Dendritic cell treated with granulocyte-macrophage colony-stimulating factor and Interleukin-4, amounts not matched to agents 40 ng/mL and 50 ng/mL, for 4 days (primary cell): ENCODE measurements at regions not wholly inside any gene's neighbourhood (a gene's known extent, or its start where the extent isn't known, plus 50 kb on each side); places are given as distances from the start of the nearest gene placed in this dataset.
A peak's percentile ranks its signal among the peaks of the same experiment; 100 is the strongest.

Experiments
- H3K27ac Mint-ChIP-seq: one replicate; pipeline ENCODE4 v1.8.0; 2022; ENCODE audit warnings: mild to moderate bottlenecking, mixed read lengths
- H3K27me3 Mint-ChIP-seq: one replicate; pipeline ENCODE4 v1.8.0; 2022; ENCODE audit warnings: mild to moderate bottlenecking, mixed read lengths
- H3K36me3 Mint-ChIP-seq: one replicate; pipeline ENCODE4 v1.8.0; 2022; ENCODE audit warnings: low read depth, mixed read lengths
- H3K4me1 Mint-ChIP-seq: one replicate; pipeline ENCODE4 v1.8.0; 2022; ENCODE audit warnings: low read depth, mixed read lengths
- H3K4me3 Mint-ChIP-seq: one replicate; pipeline ENCODE4 v1.8.0; 2022; ENCODE audit warnings: mild to moderate bottlenecking, moderate library complexity, mixed read lengths
- H3K9me3 Mint-ChIP-seq: one replicate; pipeline ENCODE4 v1.8.0; 2022; ENCODE audit warnings: mixed read lengths
- intact Hi-C: fragments of 100-400 bp; cut with micrococcal nuclease; formaldehyde crosslinking; loops from one replicate; pipeline ENCODE4 v1.15.0; 2022

GRCh38 chr10:62658516-62658915 is 146.0 kb upstream of the ADO start:
- peaks cover 56% of the 10 kb centered on the region for H3K4me1 Mint-ChIP-seq
- intact Hi-C loops, result no loop called here
- H3K27ac Mint-ChIP-seq, result no peak overlapping the region

GRCh38 chr10:62661143-62661542 is 143.4 kb upstream of the ADO start:
- no peak overlapping the region for H3K27ac Mint-ChIP-seq
- intact Hi-C loops, result no loop called here
- H3K9me3 Mint-ChIP-seq, result no peaks in the 10 kb centered on the region
- peaks cover 6% of the 10 kb centered on the region for H3K27me3 Mint-ChIP-seq
- no peak overlapping the region for H3K4me3 Mint-ChIP-seq
- H3K4me1 Mint-ChIP-seq, result peaks cover 60% of the 10 kb centered on the region
- no peaks in the 10 kb centered on the region for H3K36me3 Mint-ChIP-seq

More at GRCh38 chr10:62658516-62658915, 146.0 kb upstream of the ADO start:
- Mint-ChIP-seq H3K27me3 (peaks cover 3% of the 10 kb centered on the region), H3K36me3 (no peaks in the 10 kb centered on the region), H3K9me3 (peaks cover 8% of the 10 kb centered on the region), H3K4me3 (no peak overlapping the region)

GRCh38 chr10:62662486-62662885 is 142.0 kb upstream of the ADO start:
- Mint-ChIP-seq H3K27me3 (peaks cover 6% of the 10 kb centered on the region), H3K9me3 (no peaks in the 10 kb centered on the region), H3K4me3 (no peak overlapping the region), H3K4me1 (peaks cover 67% of the 10 kb centered on the region), H3K27ac (no peak overlapping the region), H3K36me3 (no peaks in the 10 kb centered on the region)
- intact Hi-C loops, result no loop called here

- H3K4me1 Mint-ChIP-seq, result peaks cover 83% of the 10 kb centered on the region
- intact Hi-C loops, result no loop called here
- no peaks in the 10 kb centered on the region for H3K36me3 Mint-ChIP-seq
- peaks cover 4% of the 10 kb centered on the region for H3K27me3 Mint-ChIP-seq
- no peaks in the 10 kb centered on the region for H3K9me3 Mint-ChIP-seq
- H3K4me3 Mint-ChIP-seq, result no peak overlapping the region
- peak overlapping the region; percentile 70 for H3K27ac Mint-ChIP-seq
Observed at GRCh38 chr10:62665771-62666170, 138.7 kb upstream of the ADO start.

- no peaks in the 10 kb centered on the region for H3K36me3 Mint-ChIP-seq
- no peaks in the 10 kb centered on the region for H3K9me3 Mint-ChIP-seq
- intact Hi-C loops, result no loop called here
- peaks cover 86% of the 10 kb centered on the region for H3K4me1 Mint-ChIP-seq
- no peak overlapping the region for H3K4me3 Mint-ChIP-seq
- H3K27ac Mint-ChIP-seq, result peak overlapping the region; percentile 70
- H3K27me3 Mint-ChIP-seq, result peaks cover 4% of the 10 kb centered on the region
Observed at GRCh38 chr10:62666275-62666674, 138.2 kb upstream of the ADO start.

GRCh38 chr10:62669341-62669740 is 135.2 kb upstream of the ADO start:
- H3K9me3 Mint-ChIP-seq, result no peaks in the 10 kb centered on the region
- no peak overlapping the region for H3K4me3 Mint-ChIP-seq
- H3K36me3 Mint-ChIP-seq, result no peaks in the 10 kb centered on the region
- peaks cover 2% of the 10 kb centered on the region for H3K27me3 Mint-ChIP-seq
- intact Hi-C loops, result no loop called here
- H3K4me1 Mint-ChIP-seq, result peaks cover 58% of the 10 kb centered on the region
- no peak overlapping the region for H3K27ac Mint-ChIP-seq

- Mint-ChIP-seq H3K9me3 (no peaks in the 10 kb centered on the region), H3K36me3 (no peaks in the 10 kb centered on the region), H3K4me1 (peaks cover 48% of the 10 kb centered on the region), H3K27ac (no peak overlapping the region), H3K27me3 (no peaks in the 10 kb centered on the region), H3K4me3 (no peak overlapping the region)
- intact Hi-C loops, result loop anchor here (2.0 kb wide), 1 partner anchor 14 kb away; no protein-coding TSS in a partner anchor
Observed at GRCh38 chr10:62671104-62671503, 133.4 kb upstream of the ADO start.

GRCh38 chr10:62681211-62681940 is 123.1 kb upstream of the ADO start:
- Mint-ChIP-seq H3K27me3 (no peaks in the 10 kb centered on the region), H3K4me1 (peaks cover 45% of the 10 kb centered on the region), H3K4me3 (no peak overlapping the region)

GRCh38 chr10:62684911-62685310 is 119.6 kb upstream of the ADO start:
- Mint-ChIP-seq H3K36me3 (no peaks in the 10 kb centered on the region), H3K27me3 (no peaks in the 10 kb centered on the region), H3K4me3 (no peak overlapping the region), H3K9me3 (no peaks in the 10 kb centered on the region), H3K4me1 (peaks cover 67% of the 10 kb centered on the region), H3K27ac (peak overlapping the region; percentile 5)
- intact Hi-C loops, result loop anchor here (2.0 kb wide), 1 partner anchor 14 kb away; no protein-coding TSS in a partner anchor

More at GRCh38 chr10:62681211-62681940, 123.1 kb upstream of the ADO start:
- Mint-ChIP-seq H3K27ac (peak overlapping the region; percentile 41), H3K36me3 (no peaks in the 10 kb centered on the region), H3K9me3 (peaks cover 8% of the 10 kb centered on the region)
- intact Hi-C loops, result no loop called here

- H3K4me1 Mint-ChIP-seq, result peaks cover 75% of the 10 kb centered on the region
- intact Hi-C loops, result no loop called here
Observed at GRCh38 chr10:62687230-62687748, 117.2 kb upstream of the ADO start.

GRCh38 chr10:62688971-62689700 is 115.4 kb upstream of the ADO start:
- Mint-ChIP-seq H3K27me3 (no peaks in the 10 kb centered on the region), H3K4me1 (peaks cover 73% of the 10 kb centered on the region), H3K27ac (peak overlapping the region; percentile 68), H3K9me3 (no peaks in the 10 kb centered on the region), H3K36me3 (no peaks in the 10 kb centered on the region), H3K4me3 (peak overlapping the region; percentile 26)
- intact Hi-C loops, result no loop called here

More at GRCh38 chr10:62687230-62687748, 117.2 kb upstream of the ADO start:
- H3K9me3 Mint-ChIP-seq, result no peaks in the 10 kb centered on the region
- no peaks in the 10 kb centered on the region for H3K27me3 Mint-ChIP-seq
- no peak overlapping the region for H3K27ac Mint-ChIP-seq
- H3K36me3 Mint-ChIP-seq, result no peaks in the 10 kb centered on the region
- H3K4me3 Mint-ChIP-seq, result no peak overlapping the region

GRCh38 chr10:62689712-62690111 is 114.8 kb upstream of the ADO start:
- Mint-ChIP-seq H3K4me3 (peak overlapping the region; percentile 50), H3K27ac (peak overlapping the region; percentile 68), H3K27me3 (no peaks in the 10 kb centered on the region), H3K36me3 (no peaks in the 10 kb centered on the region), H3K9me3 (no peaks in the 10 kb centered on the region), H3K4me1 (peaks cover 67% of the 10 kb centered on the region)
- intact Hi-C loops, result loop anchor here (5.0 to 10.0 kb wide), 3 partner anchors 45 to 75 kb away; no protein-coding TSS in a partner anchor

GRCh38 chr10:62690703-62691102 is 113.8 kb upstream of the ADO start:
- Mint-ChIP-seq H3K36me3 (no peaks in the 10 kb centered on the region), H3K27me3 (no peaks in the 10 kb centered on the region), H3K27ac (peak overlapping the region; percentile 80), H3K4me3 (no peak overlapping the region), H3K9me3 (no peaks in the 10 kb centered on the region), H3K4me1 (peaks cover 60% of the 10 kb centered on the region)
- intact Hi-C loops, result loop anchor here (5.0 to 10.0 kb wide), 3 partner anchors 46 to 76 kb away; no protein-coding TSS in a partner anchor

GRCh38 chr10:62691336-62691735 is 113.2 kb upstream of the ADO start:
- H3K9me3 Mint-ChIP-seq, result no peaks in the 10 kb centered on the region
- H3K4me3 Mint-ChIP-seq, result peak overlapping the region; percentile 60
- H3K27me3 Mint-ChIP-seq, result no peaks in the 10 kb centered on the region
- no peaks in the 10 kb centered on the region for H3K36me3 Mint-ChIP-seq
- intact Hi-C loops, result loop anchor here (5.0 to 10.0 kb wide), 3 partner anchors 47 to 77 kb away; no protein-coding TSS in a partner anchor
- peak overlapping the region; percentile 80 for H3K27ac Mint-ChIP-seq
- H3K4me1 Mint-ChIP-seq, result peaks cover 54% of the 10 kb centered on the region
